A549 (cell line): ENCODE measurements at regions not wholly inside any gene's neighbourhood (a gene's known extent, or its start where the extent isn't known, plus 50 kb on each side); places are given as distances from the start of the nearest gene placed in this dataset.

ENCODE experiments used
- CBX2 ChIP-seq: fragments of 200-600 bp; sonication (generic); IDR thresholded peaks from 2 replicates; pipeline ENCODE4 v1.6.1; 2016; ENCODE audit warnings: low read depth, mild to moderate bottlenecking, borderline replicate concordance
- CEBPB ChIP-seq, 2 experiments: fragments of >200 bp in 1 of 2; sonication (Bioruptor Twin) in 1 of 2; formaldehyde crosslinking in 1 of 2; IDR thresholded peaks; 2 replicates each; pipeline ENCODE4 v1.6.1; 2012 to 2016
- CTCF ChIP-seq: fragments of >200 bp; sonication (Bioruptor Twin); formaldehyde crosslinking; IDR thresholded peaks from 3 replicates; pipeline ENCODE4 v1.5.1; 2016
- EP300 ChIP-seq, 2 experiments: fragments of >200 bp; sonication (Bioruptor Twin); formaldehyde crosslinking; IDR thresholded peaks; 2 replicates in 1 of 2; 3 replicates in 1 of 2; pipeline ENCODE4 v1.6.1; 2016 to 2017
- ESRRA ChIP-seq: fragments of 150-350 bp; IDR thresholded peaks from 2 replicates; pipeline ENCODE4 v1.6.1; 2014; ENCODE audit warnings: mild to moderate bottlenecking, low read length, borderline replicate concordance
- FOSL2 ChIP-seq, 2 experiments: fragments of 450-650 bp in 1 of 2; fragments of >200 bp in 1 of 2; sonication (Bioruptor Twin) in 1 of 2; formaldehyde crosslinking; IDR thresholded peaks; 2 replicates each; pipeline versions ENCODE4 v1.5.0 to v1.6.1; 2016 to 2020; ENCODE audit warnings: mild to moderate bottlenecking in 1 of 2, moderate library complexity in 1 of 2
- JUNB ChIP-seq: fragments of >200 bp; sonication (Bioruptor Twin); formaldehyde crosslinking; IDR thresholded peaks from 2 replicates; pipeline ENCODE4 v1.6.1; 2016
- KDM1A ChIP-seq: fragments of 200-600 bp; sonication (generic); IDR thresholded peaks from 2 replicates; pipeline ENCODE4 v1.6.1; 2016; ENCODE audit warnings: low read depth, mild to moderate bottlenecking
- POLR2A ChIP-seq: IDR thresholded peaks from 2 replicates; pipeline ENCODE4 v1.6.1; 2012; ENCODE audit warnings: mild to moderate bottlenecking, low read length
- RAD21 ChIP-seq, 2 experiments: fragments of >200 bp in 1 of 2; sonication (Bioruptor Twin) in 1 of 2; formaldehyde crosslinking in 1 of 2; IDR thresholded peaks in 1 of 2; conservative IDR thresholded peaks in 1 of 2; 2 replicates in 1 of 2; 3 replicates in 1 of 2; pipeline ENCODE4 v1.6.1; 2012 to 2018; ENCODE audit warnings: inconsistent platforms in 1 of 2
- RNF2 ChIP-seq: fragments of 200-600 bp; sonication (generic); IDR thresholded peaks from 2 replicates; pipeline ENCODE4 v1.6.1; 2016; ENCODE audit warnings: low read depth, mild to moderate bottlenecking, antibody characterized with exemption, moderate library complexity, borderline replicate concordance
- TP53 ChIP-seq: fragments of 250-450 bp; sonication (Bioruptor Pico); IDR thresholded peaks from 2 replicates; pipeline ENCODE4 v1.5.0; 2021; ENCODE audit warnings: mild to moderate bottlenecking, moderate library complexity
- USF2 ChIP-seq: fragments of 450-650 bp; IDR thresholded peaks from 2 replicates; pipeline ENCODE4 v1.6.1; 2014; ENCODE audit warnings: antibody characterized with exemption
- ZSCAN20 ChIP-seq: fragments of 250-450 bp; sonication (Bioruptor Pico); IDR thresholded peaks from 2 replicates; pipeline ENCODE4 v1.8.0; 2022; ENCODE audit warnings: mild to moderate bottlenecking, moderate library complexity

GRCh38 chr13:76542176-76542575 lies 344.0 kb downstream of the KCTD12 start:
- no peak for TF ChIP-seq ESRRA
- no peak for TF ChIP-seq CTCF
- TF ChIP-seq CEBPB (IDR thresholded peaks at IDR 0.05): no peak
- TF ChIP-seq TP53 (CRISPR knock-in tag): no peak
- TF ChIP-seq RNF2: no peak
- TF ChIP-seq JUNB: no peak
- no peak for TF ChIP-seq POLR2A
- no peak for TF ChIP-seq USF2
- no peak for TF ChIP-seq ZSCAN20 (CRISPR knock-in tag)
- TF ChIP-seq CBX2: no peak
- TF ChIP-seq FOSL2 (IDR thresholded peaks at IDR 0.05): no peak
- TF ChIP-seq FOSL2 (CRISPR knock-in tag; IDR thresholded peaks at IDR 0.05): no peak
- no peak for TF ChIP-seq RAD21 (conservative IDR thresholded peaks at IDR 0.05 in 1 of 2, IDR thresholded peaks at IDR 0.05 in 1 of 2)
- no peak for TF ChIP-seq EP300 (IDR thresholded peaks at IDR 0.05)
- no peak for TF ChIP-seq KDM1A
